HEK293 (cell line): ENCODE measurements at regions not wholly inside any gene's neighbourhood (a gene's known extent, or its start where the extent isn't known, plus 50 kb on each side); places are given as distances from the start of the nearest gene placed in this dataset.

Experiments used
- CTCF ChIA-PET: fragments of 350-600 bp; formaldehyde crosslinking; extraction: SDS; loops from one replicate; lab custom pipeline; 2021; ENCODE audit warnings: antibody characterized with exemption; lab: Yijun Ruan, JAX
- POLR2A ChIA-PET: fragments of 300-600 bp; formaldehyde crosslinking; extraction: SDS; loops from one replicate; lab custom pipeline; 2020; ENCODE audit warnings: antibody characterized with exemption, inconsistent platforms; lab: Yijun Ruan, JAX
- H3K27ac ChIP-seq: fragments of 200-500 bp; sonication (Bioruptor generic); 2 replicates; pipeline ENCODE4 v1.5.1; 2014; ENCODE audit warnings: low read depth, low read length, control low read depth, inconsistent platforms; ENCODE audit errors: extremely low read depth
- H3K36me3 ChIP-seq, 2 experiments: fragments of 200-500 bp in 1 of 2; sonication (Bioruptor generic) in 1 of 2; 1 replicate in 1 of 2; 2 replicates in 1 of 2; pipeline ENCODE4 v1.5.1; 2014 to 2017; ENCODE audit warnings: inconsistent platforms in 2 of 2, low read length in 2 of 2; ENCODE audit not compliant: control insufficient read depth in 2 of 2, insufficient read depth in 1 of 2
- H3K4me1 ChIP-seq: fragments of 200-500 bp; sonication (Bioruptor generic); 2 replicates; pipeline ENCODE4 v1.5.1; 2014; ENCODE audit warnings: mild to moderate bottlenecking, low read length, inconsistent platforms; ENCODE audit not compliant: control insufficient read depth, insufficient read depth
- H3K4me3 ChIP-seq: 2 replicates; pipeline ENCODE4 v1.5.1; 2011; ENCODE audit warnings: low read depth, mild to moderate bottlenecking, control low read depth, low read length, moderate library complexity
- H3K9me3 ChIP-seq: fragments of 200-500 bp; sonication (Bioruptor generic); 2 replicates; pipeline ENCODE4 v1.5.1; 2014; ENCODE audit warnings: low read depth, low read length, inconsistent platforms; ENCODE audit not compliant: control insufficient read depth, insufficient read depth
- KLF1 ChIP-seq: fragments of 450-650 bp; formaldehyde crosslinking; IDR thresholded peaks from 2 replicates; pipeline ENCODE4 v1.5.1; 2016; ENCODE audit warnings: missing biosample characterization, missing genetic modification characterization
- KLF10 ChIP-seq: fragments of 450-650 bp; IDR thresholded peaks from 2 replicates; pipeline ENCODE4 v1.5.1; 2018; ENCODE audit warnings: missing biosample characterization, mild to moderate bottlenecking, missing genetic modification characterization
- KLF16 ChIP-seq: fragments of 450-650 bp; formaldehyde crosslinking; IDR thresholded peaks from 2 replicates; pipeline ENCODE4 v1.5.1; 2017; ENCODE audit warnings: missing biosample characterization, missing genetic modification characterization
- PATZ1 ChIP-seq: fragments of 450-650 bp; formaldehyde crosslinking; IDR thresholded peaks from 2 replicates; pipeline ENCODE4 v1.5.1; 2016; ENCODE audit warnings: missing biosample characterization, missing genetic modification characterization
- PRDM1 ChIP-seq: fragments of 450-650 bp; formaldehyde crosslinking; IDR thresholded peaks from 2 replicates; pipeline ENCODE4; 2016; ENCODE audit warnings: missing biosample characterization, missing genetic modification characterization
- SCRT1 ChIP-seq: fragments of 450-650 bp; formaldehyde crosslinking; IDR thresholded peaks from 2 replicates; pipeline ENCODE4 v1.5.1; 2016; ENCODE audit warnings: missing biosample characterization, missing genetic modification characterization, borderline replicate concordance
- SETDB1 ChIP-seq: IDR thresholded peaks from one replicate; pipeline ENCODE4 v1.6.1; 2017; ENCODE audit warnings: mild to moderate bottlenecking, low read length, moderate library complexity, mixed read lengths; ENCODE audit not compliant: insufficient read length
- SP2 ChIP-seq: fragments of 450-650 bp; formaldehyde crosslinking; IDR thresholded peaks from 2 replicates; pipeline ENCODE4 v1.5.1; 2016; ENCODE audit warnings: missing biosample characterization, missing genetic modification characterization
- ZNF16 ChIP-seq: fragments of 450-650 bp; formaldehyde crosslinking; IDR thresholded peaks from 2 replicates; pipeline ENCODE4 v1.5.1; 2016; ENCODE audit warnings: low read depth, missing biosample characterization, missing genetic modification characterization
- ZNF174 ChIP-seq: fragments of 450-650 bp; formaldehyde crosslinking; IDR thresholded peaks from 2 replicates; pipeline ENCODE4 v1.5.0; 2017; ENCODE audit warnings: missing biosample characterization, mild to moderate bottlenecking, missing genetic modification characterization
- ZNF221 ChIP-seq: fragments of 450-650 bp; formaldehyde crosslinking; IDR thresholded peaks from 2 replicates; pipeline ENCODE4 v1.5.1; 2017; ENCODE audit warnings: missing biosample characterization, missing genetic modification characterization, borderline replicate concordance
- ZNF23 ChIP-seq: fragments of 450-650 bp; formaldehyde crosslinking; IDR thresholded peaks from 2 replicates; pipeline ENCODE4 v1.5.1; 2016; ENCODE audit warnings: missing biosample characterization, missing genetic modification characterization, borderline replicate concordance
- ZNF248 ChIP-seq: fragments of 450-650 bp; formaldehyde crosslinking; IDR thresholded peaks from 2 replicates; pipeline ENCODE4 v1.5.1; 2017; ENCODE audit warnings: missing biosample characterization, missing genetic modification characterization
- ZNF350 ChIP-seq: fragments of 450-650 bp; formaldehyde crosslinking; IDR thresholded peaks from 2 replicates; pipeline ENCODE4 v1.5.0; 2017; ENCODE audit warnings: missing biosample characterization, mild to moderate bottlenecking, missing genetic modification characterization
- ZNF510 ChIP-seq: fragments of 450-650 bp; formaldehyde crosslinking; IDR thresholded peaks from 2 replicates; pipeline ENCODE4 v1.5.1; 2018; ENCODE audit warnings: mild to moderate bottlenecking, missing genetic modification characterization, missing biosample characterization; ENCODE audit not compliant: insufficient replicate concordance
- ZNF514 ChIP-seq: fragments of 450-650 bp; formaldehyde crosslinking; IDR thresholded peaks from 2 replicates; pipeline ENCODE4 v1.5.1; 2016; ENCODE audit warnings: missing biosample characterization, missing genetic modification characterization
- ZNF544 ChIP-seq: fragments of 450-650 bp; formaldehyde crosslinking; IDR thresholded peaks from 2 replicates; pipeline ENCODE4 v1.5.0; 2017; ENCODE audit warnings: missing biosample characterization, missing genetic modification characterization
- ZNF571 ChIP-seq: fragments of 450-650 bp; formaldehyde crosslinking; IDR thresholded peaks from 2 replicates; pipeline ENCODE4 v1.5.0; 2017; ENCODE audit warnings: missing biosample characterization, missing genetic modification characterization
- ZNF580 ChIP-seq: fragments of 450-650 bp; formaldehyde crosslinking; IDR thresholded peaks from 2 replicates; pipeline ENCODE4 v1.5.1; 2016; ENCODE audit warnings: missing biosample characterization, missing genetic modification characterization
- ZNF596 ChIP-seq: fragments of 450-650 bp; IDR thresholded peaks from 2 replicates; pipeline ENCODE4 v1.5.0; 2018; ENCODE audit warnings: missing biosample characterization, mild to moderate bottlenecking, missing genetic modification characterization, moderate library complexity
- ZNF624 ChIP-seq: fragments of 450-650 bp; formaldehyde crosslinking; IDR thresholded peaks from 2 replicates; pipeline ENCODE4 v1.5.1; 2017; ENCODE audit warnings: missing biosample characterization, missing genetic modification characterization
- ZNF707 ChIP-seq: fragments of 450-650 bp; formaldehyde crosslinking; IDR thresholded peaks from 2 replicates; pipeline ENCODE4 v1.5.1; 2016; ENCODE audit warnings: missing biosample characterization, missing genetic modification characterization
- ZNF776 ChIP-seq: fragments of 450-650 bp; formaldehyde crosslinking; IDR thresholded peaks from 2 replicates; pipeline ENCODE4 v1.5.0; 2017; ENCODE audit warnings: missing biosample characterization, missing genetic modification characterization, borderline replicate concordance
- ZNF791 ChIP-seq: fragments of 450-650 bp; formaldehyde crosslinking; IDR thresholded peaks from 2 replicates; pipeline ENCODE4 v1.5.1; 2016; ENCODE audit warnings: missing biosample characterization, missing genetic modification characterization
- ZNF792 ChIP-seq: fragments of 450-650 bp; formaldehyde crosslinking; IDR thresholded peaks from 2 replicates; pipeline ENCODE4 v1.5.1; 2016; ENCODE audit warnings: missing biosample characterization, missing genetic modification characterization
- ZNF830 ChIP-seq: fragments of 450-650 bp; IDR thresholded peaks from 2 replicates; pipeline ENCODE4 v1.5.0; 2018; ENCODE audit warnings: missing biosample characterization, missing genetic modification characterization, low read depth, mild to moderate bottlenecking, moderate library complexity
- TF ChIP-seq, protein P1 (sequence below): fragments of 450-650 bp; formaldehyde crosslinking; IDR thresholded peaks from 2 replicates; pipeline ENCODE4 v1.5.1; 2017; ENCODE audit warnings: missing biosample characterization, missing genetic modification characterization
- TF ChIP-seq, protein P2 (sequence below): fragments of 450-650 bp; formaldehyde crosslinking; IDR thresholded peaks from 2 replicates; pipeline ENCODE4 v1.5.1; 2016; ENCODE audit warnings: missing biosample characterization, missing genetic modification characterization

GRCh38 chr21:17105932-17106331 lies 406.9 kb upstream of the CXADR start:
- no peaks in the 10 kb centered on the region for H3K4me1 ChIP-seq
- no peak overlapping the region for H3K4me3 ChIP-seq
- POLR2A ChIA-PET: no interaction called here
- CTCF ChIA-PET: interaction anchor here (0.6 kb wide), 2 partner anchors 17 to 64 kb away, joined by 3 read pairs; no protein-coding TSS in a partner anchor
- H3K27ac ChIP-seq: no peak overlapping the region
- no peaks in the 10 kb centered on the region; the same call in 1 of the 2 replicates for H3K9me3 ChIP-seq
- TF ChIP-seq ZNF510: no peak
- no peak for TF ChIP-seq ZNF221
- no peak for TF ChIP-seq ZNF707 (tag by site-specific recombination)
- TF ChIP-seq ZNF580 (tag by site-specific recombination): no peak
- no peak for TF ChIP-seq ZNF571
- H3K36me3 ChIP-seq: no peaks in the 10 kb centered on the region

GRCh38 chr21:17114045-17114444 lies 398.8 kb upstream of the CXADR start:
- Histone ChIP-seq H3K27ac (no peak overlapping the region), H3K4me1 (no peaks in the 10 kb centered on the region), H3K36me3 (no peaks in the 10 kb centered on the region), H3K9me3 (no peaks in the 10 kb centered on the region), H3K4me3 (no peak overlapping the region)
- CTCF ChIA-PET: interaction anchor here (0.6 kb wide), 1 partner anchor 175 kb away, joined by 3 read pairs; no protein-coding TSS in a partner anchor
- TF ChIP-seq ZNF350 (tag by site-specific recombination) (no peak), SETDB1 (no peak), PRDM1 (tag by site-specific recombination) (no peak), ZNF544 (no peak), KLF16 (tag by site-specific recombination) (no peak), ZNF514 (no peak), ZNF830 (tag by site-specific recombination) (no peak)
- TF ChIP-seq, protein P1, sequence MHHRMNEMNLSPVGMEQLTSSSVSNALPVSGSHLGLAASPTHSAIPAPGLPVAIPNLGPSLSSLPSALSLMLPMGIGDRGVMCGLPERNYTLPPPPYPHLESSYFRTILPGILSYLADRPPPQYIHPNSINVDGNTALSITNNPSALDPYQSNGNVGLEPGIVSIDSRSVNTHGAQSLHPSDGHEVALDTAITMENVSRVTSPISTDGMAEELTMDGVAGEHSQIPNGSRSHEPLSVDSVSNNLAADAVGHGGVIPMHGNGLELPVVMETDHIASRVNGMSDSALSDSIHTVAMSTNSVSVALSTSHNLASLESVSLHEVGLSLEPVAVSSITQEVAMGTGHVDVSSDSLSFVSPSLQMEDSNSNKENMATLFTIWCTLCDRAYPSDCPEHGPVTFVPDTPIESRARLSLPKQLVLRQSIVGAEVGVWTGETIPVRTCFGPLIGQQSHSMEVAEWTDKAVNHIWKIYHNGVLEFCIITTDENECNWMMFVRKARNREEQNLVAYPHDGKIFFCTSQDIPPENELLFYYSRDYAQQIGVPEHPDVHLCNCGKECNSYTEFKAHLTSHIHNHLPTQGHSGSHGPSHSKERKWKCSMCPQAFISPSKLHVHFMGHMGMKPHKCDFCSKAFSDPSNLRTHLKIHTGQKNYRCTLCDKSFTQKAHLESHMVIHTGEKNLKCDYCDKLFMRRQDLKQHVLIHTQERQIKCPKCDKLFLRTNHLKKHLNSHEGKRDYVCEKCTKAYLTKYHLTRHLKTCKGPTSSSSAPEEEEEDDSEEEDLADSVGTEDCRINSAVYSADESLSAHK: no peak
- TF ChIP-seq, all 188 proteins: peak for 0
- POLR2A ChIA-PET: no interaction called here

GRCh38 chr21:17118638-17119384 lies 394.0 kb upstream of the CXADR start:
- ChIA-PET POLR2A (no interaction called here), CTCF (interaction anchor here (0.5 to 0.6 kb wide), 3 partner anchors 154 to 1037 kb away, joined by 3 to 5 read pairs (median 3); no protein-coding TSS in a partner anchor)
- Histone ChIP-seq H3K27ac (no peak overlapping the region), H3K36me3 (no peaks in the 10 kb centered on the region), H3K9me3 (no peaks in the 10 kb centered on the region), H3K4me1 (no peaks in the 10 kb centered on the region), H3K4me3 (no peak overlapping the region)
- TF ChIP-seq ZNF23 (tag by site-specific recombination): no peak
- TF ChIP-seq ZNF624 (tag by site-specific recombination): no peak
- TF ChIP-seq ZNF248 (tag by site-specific recombination): no peak
- no peak for TF ChIP-seq ZNF596 (tag by site-specific recombination)
- TF ChIP-seq KLF10 (tag by site-specific recombination): no peak
- no peak for TF ChIP-seq ZNF776 (tag by site-specific recombination)
- no peak for TF ChIP-seq ZNF16 (tag by site-specific recombination)
- TF ChIP-seq, protein P2, sequence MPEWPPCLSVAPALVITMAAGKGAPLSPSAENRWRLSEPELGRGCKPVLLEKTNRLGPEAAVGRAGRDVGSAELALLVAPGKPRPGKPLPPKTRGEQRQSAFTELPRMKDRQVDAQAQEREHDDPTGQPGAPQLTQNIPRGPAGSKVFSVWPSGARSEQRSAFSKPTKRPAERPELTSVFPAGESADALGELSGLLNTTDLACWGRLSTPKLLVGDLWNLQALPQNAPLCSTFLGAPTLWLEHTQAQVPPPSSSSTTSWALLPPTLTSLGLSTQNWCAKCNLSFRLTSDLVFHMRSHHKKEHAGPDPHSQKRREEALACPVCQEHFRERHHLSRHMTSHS (tag by site-specific recombination): no peak
- TF ChIP-seq PATZ1: no peak
- TF ChIP-seq ZNF791: no peak
- TF ChIP-seq ZNF792: no peak
- no peak for TF ChIP-seq SCRT1 (tag by site-specific recombination)
- TF ChIP-seq ZNF174 (tag by site-specific recombination): no peak
- no peak for TF ChIP-seq SP2 (tag by site-specific recombination)
- no peak for TF ChIP-seq KLF1 (tag by site-specific recombination)
